ENCODE measurements at regions not wholly inside any gene's neighbourhood (a gene's known extent, or its start where the extent isn't known, plus 50 kb on each side); places are given as distances from the start of the nearest gene placed in this dataset.

- no peaks in the 10 kb centered on the region for H3K4me1 Mint-ChIP-seq
- peaks cover 5% of the 10 kb centered on the region for H3K27me3 Mint-ChIP-seq
- no peaks in the 10 kb centered on the region for H3K36me3 Mint-ChIP-seq
- no peak overlapping the region for H3K4me3 Mint-ChIP-seq
- no peak for DNase-seq
- no peak overlapping the region for H3K27ac Mint-ChIP-seq
- CTCF ChIA-PET = no interaction called here
- peaks cover 2% of the 10 kb centered on the region for H3K9me3 Mint-ChIP-seq
Observed at GRCh38 chr6:14818422-14818884, 427.4 kb upstream of the JARID2 start.

- Mint-ChIP-seq H3K4me3 (no peak overlapping the region), H3K9me3 (peaks cover 2% of the 10 kb centered on the region), H3K4me1 (no peaks in the 10 kb centered on the region), H3K27ac (no peak overlapping the region), H3K36me3 (no peaks in the 10 kb centered on the region), H3K27me3 (peaks cover under 1% of the 10 kb centered on the region)
- CTCF ChIA-PET = no interaction called here
- DNase-seq = no peak
Observed at GRCh38 chr6:14819001-14819400, 426.9 kb upstream of the JARID2 start.

GRCh38 chr6:14819840-14820420 lies 425.9 kb upstream of the JARID2 start:
- Mint-ChIP-seq H3K27ac (no peak overlapping the region), H3K27me3 (no peaks in the 10 kb centered on the region), H3K36me3 (no peaks in the 10 kb centered on the region), H3K9me3 (peaks cover 2% of the 10 kb centered on the region), H3K4me3 (no peak overlapping the region), H3K4me1 (no peaks in the 10 kb centered on the region)
- CTCF ChIA-PET = no interaction called here
- no peak for DNase-seq

GRCh38 chr6:14822012-14822553 lies 423.8 kb upstream of the JARID2 start:
- Mint-ChIP-seq H3K27me3 (no peaks in the 10 kb centered on the region), H3K36me3 (no peaks in the 10 kb centered on the region), H3K4me3 (no peak overlapping the region), H3K4me1 (no peaks in the 10 kb centered on the region), H3K27ac (no peak overlapping the region), H3K9me3 (peaks cover 2% of the 10 kb centered on the region)
- CTCF ChIA-PET = no interaction called here
- no peak for DNase-seq

GRCh38 chr6:14822679-14823078 lies 423.2 kb upstream of the JARID2 start:
- Mint-ChIP-seq H3K36me3 (no peaks in the 10 kb centered on the region), H3K9me3 (peaks cover 2% of the 10 kb centered on the region), H3K4me3 (no peak overlapping the region), H3K27me3 (no peaks in the 10 kb centered on the region), H3K27ac (no peak overlapping the region), H3K4me1 (no peaks in the 10 kb centered on the region)
- CTCF ChIA-PET = no interaction called here
- no peak for DNase-seq

- no peak for DNase-seq
- CTCF ChIA-PET = interaction anchor here (0.5 kb wide), 1 partner anchor 36 kb away, joined by 3 read pairs; no protein-coding TSS in a partner anchor
- Mint-ChIP-seq H3K36me3 (no peaks in the 10 kb centered on the region), H3K9me3 (peaks cover 2% of the 10 kb centered on the region), H3K4me1 (no peaks in the 10 kb centered on the region), H3K27ac (no peak overlapping the region), H3K27me3 (no peaks in the 10 kb centered on the region), H3K4me3 (no peak overlapping the region)
Observed at GRCh38 chr6:14824060-14824459, 421.8 kb upstream of the JARID2 start.

GRCh38 chr6:14824484-14825275 lies 421.2 kb upstream of the JARID2 start:
- Mint-ChIP-seq H3K4me1 (no peaks in the 10 kb centered on the region), H3K27me3 (no peaks in the 10 kb centered on the region), H3K9me3 (peaks cover 2% of the 10 kb centered on the region), H3K4me3 (no peak overlapping the region), H3K36me3 (no peaks in the 10 kb centered on the region), H3K27ac (no peak overlapping the region)
- CTCF ChIA-PET = interaction anchor here (0.6 to 0.8 kb wide), 2 partner anchors 14 to 463 kb away, joined by 3 to 5 read pairs; no protein-coding TSS in a partner anchor
- DNase-seq = no peak

- H3K9me3 Mint-ChIP-seq = no peaks in the 10 kb centered on the region
- DNase-seq = no peak
- no peak overlapping the region for H3K4me3 Mint-ChIP-seq
- H3K27ac Mint-ChIP-seq = no peak overlapping the region
- H3K36me3 Mint-ChIP-seq = no peaks in the 10 kb centered on the region
- CTCF ChIA-PET = no interaction called here
- H3K27me3 Mint-ChIP-seq = peaks cover 7% of the 10 kb centered on the region
- no peaks in the 10 kb centered on the region for H3K4me1 Mint-ChIP-seq
Observed at GRCh38 chr6:14826456-14826855, 419.4 kb upstream of the JARID2 start.

GRCh38 chr6:14827354-14827753 lies 418.5 kb upstream of the JARID2 start:
- Mint-ChIP-seq H3K27me3 (peaks cover 8% of the 10 kb centered on the region), H3K27ac (no peak overlapping the region), H3K36me3 (no peaks in the 10 kb centered on the region), H3K4me1 (no peaks in the 10 kb centered on the region), H3K4me3 (no peak overlapping the region), H3K9me3 (no peaks in the 10 kb centered on the region)
- no peak for DNase-seq
- CTCF ChIA-PET = no interaction called here

GRCh38 chr6:14828201-14828611 lies 417.7 kb upstream of the JARID2 start:
- Mint-ChIP-seq H3K9me3 (no peaks in the 10 kb centered on the region), H3K27ac (no peak overlapping the region), H3K4me1 (no peaks in the 10 kb centered on the region), H3K27me3 (peaks cover 8% of the 10 kb centered on the region), H3K36me3 (no peaks in the 10 kb centered on the region), H3K4me3 (no peak overlapping the region)
- no peak for DNase-seq
- CTCF ChIA-PET = no interaction called here

- CTCF ChIA-PET = no interaction called here
- Mint-ChIP-seq H3K36me3 (no peaks in the 10 kb centered on the region), H3K4me1 (no peaks in the 10 kb centered on the region), H3K27me3 (peaks cover 8% of the 10 kb centered on the region), H3K27ac (no peak overlapping the region), H3K4me3 (no peak overlapping the region), H3K9me3 (no peaks in the 10 kb centered on the region)
- no peak for DNase-seq
Observed at GRCh38 chr6:14831070-14831469, 414.8 kb upstream of the JARID2 start.

GRCh38 chr6:14831937-14832336 lies 413.9 kb upstream of the JARID2 start:
- CTCF ChIA-PET = no interaction called here
- peaks cover 9% of the 10 kb centered on the region for H3K27me3 Mint-ChIP-seq
- H3K4me1 Mint-ChIP-seq = no peaks in the 10 kb centered on the region
- no peak overlapping the region for H3K27ac Mint-ChIP-seq
- no peak for DNase-seq
- no peak overlapping the region for H3K4me3 Mint-ChIP-seq
- no peaks in the 10 kb centered on the region for H3K36me3 Mint-ChIP-seq
- H3K9me3 Mint-ChIP-seq = no peaks in the 10 kb centered on the region

GRCh38 chr6:14832427-14832826 lies 413.4 kb upstream of the JARID2 start:
- Mint-ChIP-seq H3K27me3 (peaks cover 11% of the 10 kb centered on the region), H3K27ac (no peak overlapping the region), H3K36me3 (no peaks in the 10 kb centered on the region), H3K9me3 (no peaks in the 10 kb centered on the region), H3K4me1 (no peaks in the 10 kb centered on the region), H3K4me3 (no peak overlapping the region)
- CTCF ChIA-PET = no interaction called here
- DNase-seq = no peak

- CTCF ChIA-PET = no interaction called here
- no peaks in the 10 kb centered on the region for H3K9me3 Mint-ChIP-seq
- no peaks in the 10 kb centered on the region for H3K36me3 Mint-ChIP-seq
- no peak for DNase-seq
- no peak overlapping the region for H3K27ac Mint-ChIP-seq
- H3K4me3 Mint-ChIP-seq = no peak overlapping the region
- peaks cover 11% of the 10 kb centered on the region for H3K27me3 Mint-ChIP-seq
- H3K4me1 Mint-ChIP-seq = no peaks in the 10 kb centered on the region
Observed at GRCh38 chr6:14834851-14835530, 410.9 kb upstream of the JARID2 start.

All from activated naive CD4-positive, alpha-beta T cell treated with anti-CD3 and anti-CD28 coated beads, Interleukin-2, amount 10 ng/mL, durations not matched to agents 7 days and 5 days (primary cell).